ENCODE measurements at regions not wholly inside any gene's neighbourhood (a gene's known extent, or its start where the extent isn't known, plus 50 kb on each side); places are given as distances from the start of the nearest gene placed in this dataset.

DNA sequence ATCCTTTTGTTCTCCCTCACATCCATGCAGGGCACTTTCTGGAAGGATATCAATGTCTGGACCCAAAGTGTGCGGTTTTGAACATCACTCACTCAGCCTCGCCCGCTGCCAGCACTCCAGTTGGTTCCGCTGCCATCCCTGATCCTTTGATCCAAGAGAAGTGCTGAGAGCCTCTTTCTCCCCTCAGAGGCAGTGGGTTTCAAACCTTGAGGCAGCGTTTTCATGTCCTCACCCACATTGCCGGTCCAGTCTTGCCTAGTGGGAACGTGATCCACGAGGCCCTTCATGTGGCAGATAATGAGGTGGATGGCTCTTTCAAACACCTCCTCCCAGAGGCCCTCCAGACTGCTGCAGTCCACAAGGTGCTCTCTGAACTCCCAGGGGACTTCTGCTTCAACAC, 122.2 kb downstream of the ACTL8 start:
- Mint-ChIP-seq H3K27me3 (no peaks in the 10 kb centered on the region), H3K4me3 (no peak overlapping the region), H3K4me1 (no peaks in the 10 kb centered on the region)

DNA sequence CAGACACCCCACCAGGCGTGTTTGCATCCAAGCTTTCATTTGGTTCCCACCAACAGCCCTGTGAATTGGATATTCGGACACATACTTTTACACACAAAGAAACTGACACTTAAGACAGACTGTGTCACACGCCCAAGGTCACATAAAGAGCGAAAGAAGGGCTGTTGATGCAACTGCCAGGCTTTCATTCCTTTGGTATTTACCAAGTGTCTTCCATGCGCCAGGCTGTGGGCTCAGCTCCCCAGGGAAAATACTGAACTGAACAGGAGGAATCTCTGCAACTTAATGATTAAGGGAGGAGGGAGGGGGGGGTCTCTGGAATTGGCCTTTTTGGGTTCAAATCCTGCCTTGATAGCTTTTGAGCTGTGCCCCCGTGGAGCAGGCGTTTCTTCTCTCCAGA, 122.8 kb downstream of the ACTL8 start:
- ATAC-seq (ENCODE audit: low read depth) (no peak), DNase-seq (ENCODE audit: low spot score in 2 of 2) (no peak)
- Mint-ChIP-seq H3K4me3 (no peak overlapping the region), H3K9me3 (no peaks in the 10 kb centered on the region), H3K27me3 (no peaks in the 10 kb centered on the region), H3K4me1 (no peaks in the 10 kb centered on the region), H3K36me3 (no peaks in the 10 kb centered on the region), H3K27ac (no peak overlapping the region)

More for the DNA sequence above, 122.2 kb downstream of the ACTL8 start:
- Mint-ChIP-seq H3K36me3 (no peaks in the 10 kb centered on the region), H3K27ac (no peak overlapping the region), H3K9me3 (no peaks in the 10 kb centered on the region)
- ATAC-seq (ENCODE audit: low read depth) (no peak), DNase-seq (ENCODE audit: low spot score in 2 of 2) (no peak)

DNA sequence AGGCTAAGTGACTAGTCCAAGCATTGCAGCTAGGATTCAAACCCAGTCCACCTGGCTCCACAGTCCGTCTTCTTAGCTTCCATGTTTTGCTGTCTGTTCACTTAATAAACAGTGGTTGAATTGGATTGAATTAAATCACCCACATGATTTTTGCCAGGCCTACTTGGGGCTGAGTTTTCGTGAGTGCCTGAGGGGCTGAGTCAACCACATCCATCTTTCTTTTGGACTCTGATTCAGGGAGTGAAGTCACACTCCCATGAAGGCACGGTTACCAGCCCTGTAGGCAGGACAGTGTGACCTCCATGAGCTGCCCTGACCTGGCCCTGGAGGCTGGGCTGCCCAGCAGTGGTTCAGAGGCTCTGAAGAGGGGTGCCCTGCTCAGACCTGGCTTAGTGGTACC, 123.7 kb downstream of the ACTL8 start:
- peaks cover 3% of the 10 kb centered on the region for H3K9me3 Mint-ChIP-seq
- H3K4me1 Mint-ChIP-seq: no peaks in the 10 kb centered on the region
- no peaks in the 10 kb centered on the region for H3K36me3 Mint-ChIP-seq
- H3K27me3 Mint-ChIP-seq: peaks cover 4% of the 10 kb centered on the region
- no peak overlapping the region for H3K4me3 Mint-ChIP-seq
- DNase-seq (ENCODE audit: low spot score in 2 of 2) (no peak), ATAC-seq (ENCODE audit: low read depth) (no peak)
- no peak overlapping the region for H3K27ac Mint-ChIP-seq

DNA sequence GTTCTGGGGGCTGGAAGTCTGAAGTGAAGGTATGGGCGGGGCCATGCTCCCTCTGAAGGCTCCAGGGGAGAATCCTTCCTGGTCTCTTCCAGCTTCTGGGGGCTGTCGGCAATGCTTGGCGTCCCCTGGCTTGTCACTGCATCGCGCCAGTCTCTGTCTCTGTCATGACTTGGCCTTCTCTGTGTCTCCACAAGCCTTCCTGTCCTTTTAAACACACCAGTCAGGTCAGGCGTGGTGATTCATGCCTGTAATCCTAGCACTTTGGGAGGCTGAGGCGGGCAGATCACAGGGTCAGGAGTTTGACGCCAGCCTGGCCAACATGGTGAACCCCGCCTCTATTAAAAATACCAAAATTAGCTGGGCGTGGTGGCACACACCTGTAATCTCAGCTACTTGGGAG, 125.3 kb downstream of the ACTL8 start:
- no peak for ATAC-seq (ENCODE audit: low read depth)
- DNase-seq (ENCODE audit: low spot score in 2 of 2): no peak
- Mint-ChIP-seq H3K4me3 (no peak overlapping the region), H3K9me3 (peaks cover 3% of the 10 kb centered on the region), H3K4me1 (no peaks in the 10 kb centered on the region), H3K27me3 (peaks cover 10% of the 10 kb centered on the region), H3K27ac (no peak overlapping the region), H3K36me3 (no peaks in the 10 kb centered on the region)

DNA sequence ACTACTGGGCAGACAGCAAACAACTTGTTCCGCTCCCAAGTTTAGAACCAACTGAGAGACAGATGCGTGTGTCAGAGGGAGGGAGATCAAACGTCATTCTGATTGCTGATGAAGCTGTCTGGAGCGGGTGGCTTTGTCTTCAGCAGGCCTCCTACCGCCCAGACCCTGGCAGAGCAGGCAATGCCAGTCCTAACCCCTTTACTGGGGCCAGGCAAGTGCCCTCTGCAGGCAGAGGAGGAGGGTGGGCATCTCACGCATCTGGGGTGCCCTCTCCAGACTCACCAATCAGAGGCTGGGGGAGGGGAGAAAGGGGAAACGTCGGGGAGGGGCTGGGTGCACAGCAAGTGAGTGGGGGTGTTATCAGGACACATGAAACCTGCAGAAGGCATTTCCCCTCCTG, 126.6 kb downstream of the ACTL8 start:
- DNase-seq (ENCODE audit: low spot score in 2 of 2): no peak
- no peak for ATAC-seq (ENCODE audit: low read depth)
- peaks cover 3% of the 10 kb centered on the region for H3K9me3 Mint-ChIP-seq
- H3K27me3 Mint-ChIP-seq: peaks cover 13% of the 10 kb centered on the region
- H3K27ac Mint-ChIP-seq: no peak overlapping the region
- no peaks in the 10 kb centered on the region for H3K4me1 Mint-ChIP-seq
- no peak overlapping the region for H3K4me3 Mint-ChIP-seq
- no peaks in the 10 kb centered on the region for H3K36me3 Mint-ChIP-seq

DNA sequence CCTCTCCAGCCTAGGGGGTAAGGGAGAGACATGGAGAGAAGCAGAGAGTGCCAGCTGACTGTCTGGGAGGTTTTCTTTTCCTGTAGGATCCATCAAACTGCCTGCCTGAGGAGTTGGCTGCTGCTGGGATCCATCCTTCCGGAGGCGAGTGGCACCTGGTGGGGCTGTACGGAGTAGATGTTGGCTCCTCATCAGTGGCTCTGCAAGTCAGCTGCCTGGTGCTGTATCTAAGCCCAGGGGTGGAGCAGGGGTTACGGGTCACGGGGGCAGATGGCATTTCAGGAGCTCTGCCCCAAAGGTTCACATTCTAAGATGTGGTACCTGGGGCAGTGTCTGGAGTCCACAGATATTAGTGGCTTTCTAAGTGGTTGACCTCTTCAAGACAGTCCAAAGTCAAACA, 128.0 kb downstream of the ACTL8 start:
- ATAC-seq (ENCODE audit: low read depth): no peak
- H3K4me1 Mint-ChIP-seq: no peaks in the 10 kb centered on the region
- H3K9me3 Mint-ChIP-seq: peaks cover 3% of the 10 kb centered on the region
- H3K36me3 Mint-ChIP-seq: no peaks in the 10 kb centered on the region
- DNase-seq (ENCODE audit: low spot score in 2 of 2): no peak
- peaks cover 13% of the 10 kb centered on the region for H3K27me3 Mint-ChIP-seq
- no peak overlapping the region for H3K4me3 Mint-ChIP-seq
- H3K27ac Mint-ChIP-seq: no peak overlapping the region

DNA sequence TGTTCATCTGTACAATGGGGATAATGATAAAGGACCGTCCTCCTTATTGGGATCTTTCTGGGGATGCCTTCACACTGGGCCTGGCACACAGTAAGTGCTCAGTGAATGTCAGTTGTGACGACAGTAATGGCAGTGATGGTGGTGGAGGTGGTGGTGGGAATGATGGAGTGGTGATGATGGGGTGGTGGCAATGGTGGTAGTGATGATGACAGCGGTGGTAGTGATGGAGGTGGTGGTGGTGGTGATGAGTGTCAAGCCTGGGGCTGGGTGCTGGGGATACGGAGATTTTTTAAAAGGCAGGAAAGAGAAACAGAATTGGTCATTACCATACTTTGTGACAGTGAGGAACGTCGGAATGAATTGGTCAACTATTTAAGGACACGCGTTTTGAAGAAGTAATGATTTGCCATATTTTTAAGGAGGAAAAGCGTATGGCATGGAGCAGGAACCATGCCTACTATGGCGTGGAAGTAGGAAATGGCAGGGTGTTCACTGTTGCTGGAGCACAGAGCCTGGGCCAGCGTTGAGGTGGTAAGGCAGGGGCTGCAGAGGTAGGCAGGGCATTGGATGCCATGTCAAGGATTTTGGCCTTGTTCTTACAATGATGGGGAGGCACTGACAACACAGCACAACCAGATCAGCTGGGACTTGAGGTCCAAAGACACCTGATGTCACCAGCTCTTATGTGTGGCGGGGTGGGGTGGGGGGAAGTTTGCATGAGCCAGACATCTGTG, 128.7 kb downstream of the ACTL8 start:
- Mint-ChIP-seq H3K27me3 (peaks cover 13% of the 10 kb centered on the region), H3K9me3 (peaks cover 3% of the 10 kb centered on the region), H3K36me3 (no peaks in the 10 kb centered on the region), H3K4me3 (no peak overlapping the region), H3K4me1 (no peaks in the 10 kb centered on the region), H3K27ac (no peak overlapping the region)
- DNase-seq (ENCODE audit: low spot score in 2 of 2) (no peak), ATAC-seq (ENCODE audit: low read depth) (no peak)

DNA sequence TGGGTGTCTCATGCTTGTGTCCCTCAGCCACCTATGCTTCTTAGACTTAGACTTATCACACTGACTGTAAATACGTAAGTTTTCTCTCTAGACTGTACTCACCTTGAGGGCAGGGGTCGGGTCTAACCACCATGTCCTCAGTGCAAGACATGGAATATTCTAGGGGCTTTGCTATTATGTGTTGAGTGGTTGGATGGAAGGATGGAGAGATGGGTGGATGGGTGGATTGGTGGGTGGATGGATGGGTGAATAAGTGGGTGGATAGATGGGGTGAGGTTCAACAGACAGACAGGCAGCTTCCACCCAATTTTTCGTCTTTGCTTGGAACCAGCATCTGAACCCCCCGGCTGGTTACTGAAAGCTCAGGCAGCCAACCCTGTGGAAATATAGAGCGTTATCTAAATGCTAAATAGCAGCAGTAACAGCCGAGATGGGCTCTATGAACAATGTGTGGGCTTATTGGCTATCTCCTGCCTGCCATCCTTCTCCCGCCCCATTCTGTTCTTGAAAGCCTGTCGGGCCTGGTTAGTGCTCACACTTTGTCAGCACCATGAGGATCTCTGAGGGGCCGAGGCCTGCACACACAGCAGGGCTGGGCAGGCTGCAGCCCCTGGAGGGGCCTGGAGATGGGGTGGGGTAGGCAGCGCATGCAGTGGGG, 130.7 kb downstream of the ACTL8 start:
- no peaks in the 10 kb centered on the region for H3K4me1 Mint-ChIP-seq
- peaks cover 3% of the 10 kb centered on the region for H3K9me3 Mint-ChIP-seq
- H3K27ac Mint-ChIP-seq: no peak overlapping the region

DNA sequence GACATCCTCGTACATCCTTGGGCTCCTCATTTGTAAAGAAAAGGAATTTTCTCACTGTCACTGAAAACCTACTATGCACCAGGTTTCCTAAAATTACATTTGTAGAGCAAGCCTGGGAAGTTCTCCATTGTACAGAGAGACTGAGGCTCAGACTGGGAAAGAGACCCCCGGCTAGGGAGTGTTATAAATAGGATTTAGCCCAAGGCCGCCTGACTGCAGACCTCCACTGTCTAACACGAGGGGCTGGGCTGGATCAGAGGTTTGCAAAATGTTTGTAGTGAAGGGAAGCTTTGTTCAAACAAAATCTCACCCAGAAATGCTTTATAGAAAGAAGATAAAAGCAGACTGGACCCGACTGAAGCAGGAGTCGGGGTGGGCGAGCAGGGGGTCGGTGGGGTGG, 131.3 kb downstream of the ACTL8 start:
- ATAC-seq (ENCODE audit: low read depth) (no peak), DNase-seq (ENCODE audit: low spot score in 2 of 2) (no peak)
- Mint-ChIP-seq H3K4me1 (no peaks in the 10 kb centered on the region), H3K27ac (no peak overlapping the region), H3K9me3 (peaks cover 3% of the 10 kb centered on the region), H3K36me3 (no peaks in the 10 kb centered on the region), H3K4me3 (no peak overlapping the region), H3K27me3 (peaks cover 17% of the 10 kb centered on the region)

More for the DNA sequence above, 130.7 kb downstream of the ACTL8 start:
- no peak for DNase-seq (ENCODE audit: low spot score in 2 of 2)
- Mint-ChIP-seq H3K36me3 (no peaks in the 10 kb centered on the region), H3K4me3 (no peak overlapping the region), H3K27me3 (peaks cover 17% of the 10 kb centered on the region)
- no peak for ATAC-seq (ENCODE audit: low read depth)

DNA sequence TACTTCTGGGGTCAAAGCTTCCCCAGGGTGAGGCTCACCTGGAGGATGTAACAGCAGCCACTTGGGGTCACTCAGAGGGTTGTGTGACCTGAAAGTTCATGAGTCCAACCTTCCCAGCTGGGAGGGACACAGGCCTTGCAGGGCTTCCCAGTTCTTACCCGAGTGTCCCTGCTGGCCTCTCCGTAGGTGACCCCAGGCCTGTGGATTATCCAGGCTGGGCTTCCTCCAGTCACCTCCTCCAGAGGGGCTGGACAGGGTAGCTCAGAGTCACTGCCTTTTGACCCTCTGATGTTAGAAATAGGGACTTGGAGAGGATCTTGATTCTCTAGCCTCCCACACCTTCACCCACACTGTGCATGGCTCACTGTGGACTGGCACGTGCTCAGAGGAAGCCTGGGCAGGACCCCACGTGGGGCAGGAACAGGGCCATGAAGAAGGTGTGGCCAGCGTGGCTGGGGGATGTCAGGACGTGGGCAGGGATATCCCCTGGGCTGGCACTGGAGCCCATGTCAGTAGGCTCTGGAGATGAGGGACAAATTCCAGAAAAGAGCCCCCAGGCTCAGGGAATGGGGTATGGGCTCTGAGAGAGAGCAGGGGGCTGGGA, 131.8 kb downstream of the ACTL8 start:
- H3K27me3 Mint-ChIP-seq: peaks cover 17% of the 10 kb centered on the region
- H3K9me3 Mint-ChIP-seq: peaks cover 3% of the 10 kb centered on the region
- H3K27ac Mint-ChIP-seq: no peak overlapping the region
- no peak for ATAC-seq (ENCODE audit: low read depth)
- H3K4me1 Mint-ChIP-seq: no peaks in the 10 kb centered on the region
- no peaks in the 10 kb centered on the region for H3K36me3 Mint-ChIP-seq
- H3K4me3 Mint-ChIP-seq: no peak overlapping the region
- DNase-seq (ENCODE audit: low spot score in 2 of 2): no peak

DNA sequence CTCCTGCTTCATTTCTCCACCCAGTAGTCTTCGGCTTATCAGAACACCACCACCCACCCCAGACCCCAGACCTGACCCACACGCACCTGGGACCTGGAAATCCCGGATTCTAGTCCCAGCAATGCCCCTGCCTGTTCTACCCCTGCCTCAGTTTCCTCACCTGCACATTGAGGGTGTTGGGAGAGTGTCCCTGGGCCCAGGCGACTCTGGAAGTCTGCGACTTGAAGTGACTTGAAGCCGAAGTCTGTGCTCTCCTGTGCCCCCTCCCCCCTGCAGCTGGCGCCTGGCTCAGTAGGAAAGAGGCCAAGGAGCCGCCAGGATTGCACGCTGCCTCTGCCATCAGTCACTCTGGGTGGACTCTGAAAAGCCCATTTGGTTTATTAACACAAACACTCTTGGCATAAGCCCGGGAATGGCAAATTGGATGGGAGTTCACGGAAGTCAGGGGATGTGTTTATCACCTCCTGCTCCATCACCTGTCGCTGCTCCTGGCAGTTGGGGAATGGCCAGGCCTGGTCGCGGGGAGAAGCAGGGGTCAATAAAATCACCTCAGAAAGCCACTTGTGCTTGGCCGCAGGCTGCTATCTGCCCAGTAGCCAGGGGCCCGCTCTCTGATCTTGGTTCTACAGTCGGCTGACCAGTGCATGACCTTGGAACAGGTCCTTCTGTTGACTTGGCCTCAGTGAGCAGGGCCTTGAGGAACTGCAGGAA, 132.7 kb downstream of the ACTL8 start:
- ATAC-seq (ENCODE audit: low read depth) (no peak), DNase-seq (ENCODE audit: low spot score in 2 of 2) (no peak)
- H3K27ac Mint-ChIP-seq: no peak overlapping the region
- no peaks in the 10 kb centered on the region for H3K36me3 Mint-ChIP-seq
- H3K4me1 Mint-ChIP-seq: no peaks in the 10 kb centered on the region
- H3K9me3 Mint-ChIP-seq: peaks cover 3% of the 10 kb centered on the region
- H3K4me3 Mint-ChIP-seq: no peak overlapping the region
- H3K27me3 Mint-ChIP-seq: peaks cover 17% of the 10 kb centered on the region

DNA sequence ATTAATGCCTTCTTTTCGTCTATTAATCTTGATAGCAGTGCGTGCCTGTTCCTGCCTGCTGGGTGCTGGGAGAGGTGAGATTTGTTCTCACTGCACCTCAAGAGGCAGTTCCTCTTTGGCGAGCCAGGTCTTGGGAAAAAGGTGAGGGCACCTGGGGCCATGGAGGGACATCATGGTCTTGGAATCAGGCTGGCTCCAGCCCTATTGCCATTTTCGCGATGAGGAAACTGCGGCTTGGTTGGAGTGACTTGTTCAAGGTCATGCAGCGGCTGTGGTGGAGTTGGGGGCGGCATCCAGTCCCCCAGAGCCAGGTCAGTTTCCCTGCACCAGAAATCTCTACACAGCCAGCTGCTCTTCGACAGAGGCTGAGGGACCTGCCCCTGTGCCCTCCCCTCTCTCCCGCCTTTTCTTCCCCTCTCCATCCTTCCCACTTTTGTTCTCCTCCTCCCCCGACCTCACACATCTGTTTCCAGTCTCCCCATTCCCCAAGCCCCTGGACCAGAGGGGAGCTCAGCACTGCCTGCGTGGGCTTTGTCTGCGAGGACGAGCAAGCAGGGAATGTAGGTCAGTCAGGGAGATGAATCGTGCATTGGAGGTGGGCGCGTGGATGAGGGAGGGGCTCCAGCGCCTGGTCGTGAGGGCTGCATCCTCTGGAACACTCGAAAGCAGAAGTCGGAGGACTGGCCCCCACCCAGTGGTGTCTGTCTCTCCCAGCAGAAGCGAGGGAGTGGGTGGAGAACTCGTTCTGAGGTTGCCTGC, 135.1 kb downstream of the ACTL8 start:
- no peak overlapping the region for H3K27ac Mint-ChIP-seq
- DNase-seq (ENCODE audit: low spot score in 2 of 2) (no peak), ATAC-seq (ENCODE audit: low read depth) (no peak)
- peaks cover 9% of the 10 kb centered on the region for H3K27me3 Mint-ChIP-seq
- H3K4me1 Mint-ChIP-seq: no peaks in the 10 kb centered on the region
- H3K36me3 Mint-ChIP-seq: no peaks in the 10 kb centered on the region
- no peaks in the 10 kb centered on the region for H3K9me3 Mint-ChIP-seq
- H3K4me3 Mint-ChIP-seq: no peak overlapping the region

DNA sequence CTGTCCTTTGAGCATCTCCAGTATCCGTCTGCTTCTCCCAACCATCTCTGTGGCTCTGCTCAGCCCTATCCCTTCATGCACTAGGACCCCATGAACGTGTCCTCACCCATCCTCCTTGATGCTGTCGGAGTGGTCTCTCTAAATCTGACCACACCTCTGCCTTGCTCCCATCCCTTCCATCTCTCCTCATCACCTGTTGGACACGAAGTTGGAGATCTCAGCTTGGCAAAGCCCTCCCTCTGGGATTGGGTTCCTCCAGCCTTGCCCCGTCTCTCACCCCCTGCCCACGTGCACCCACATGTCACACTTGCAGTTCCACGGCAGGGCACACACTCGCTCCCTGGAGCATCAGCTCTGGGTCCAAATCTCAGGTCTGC, 135.7 kb downstream of the ACTL8 start:
- H3K9me3 Mint-ChIP-seq: no peaks in the 10 kb centered on the region
- no peaks in the 10 kb centered on the region for H3K4me1 Mint-ChIP-seq
- no peaks in the 10 kb centered on the region for H3K36me3 Mint-ChIP-seq
- ATAC-seq (ENCODE audit: low read depth) (no peak), DNase-seq (ENCODE audit: low spot score in 2 of 2) (no peak)
- no peak overlapping the region for H3K4me3 Mint-ChIP-seq
- no peak overlapping the region for H3K27ac Mint-ChIP-seq
- H3K27me3 Mint-ChIP-seq: peaks cover 9% of the 10 kb centered on the region
